Endodermal cell (in vitro differentiated cells): ENCODE measurements at regions not wholly inside any gene's neighbourhood (a gene's known extent, or its start where the extent isn't known, plus 50 kb on each side); places are given as distances from the start of the nearest gene placed in this dataset.

Experiments used
- DNase-seq: peaks from one replicate; pipeline ENCODE4 v3.0.0-alpha.2; 2017
- H3K27ac ChIP-seq: 2 replicates; pipeline ENCODE4 v1.5.1; 2013; ENCODE audit warnings: mild to moderate bottlenecking, low read depth, low read length, moderate library complexity
- H3K27me3 ChIP-seq: 2 replicates; pipeline ENCODE4 v1.6.1; 2013; ENCODE audit warnings: mild to moderate bottlenecking, low read length, moderate library complexity; ENCODE audit not compliant: insufficient read depth, control insufficient read depth, poor library complexity, severe bottlenecking
- H3K36me3 ChIP-seq: 2 replicates; pipeline ENCODE4 v1.7.0; 2013; ENCODE audit warnings: mild to moderate bottlenecking, low read length, moderate library complexity; ENCODE audit not compliant: control insufficient read depth, insufficient read depth
- H3K4me1 ChIP-seq: one replicate; pipeline ENCODE4 v1.7.0; 2013; ENCODE audit warnings: low read length; ENCODE audit not compliant: control insufficient read depth, insufficient read depth
- H3K4me3 ChIP-seq: 2 replicates; pipeline ENCODE4 v1.5.1; 2013; ENCODE audit warnings: mild to moderate bottlenecking, low read length, moderate library complexity
- H3K9ac ChIP-seq: 2 replicates; pipeline ENCODE4 v1.6.1; 2013; ENCODE audit warnings: mild to moderate bottlenecking, low read length, moderate library complexity; ENCODE audit not compliant: poor library complexity, severe bottlenecking; ENCODE audit errors: extremely low read depth
- H3K9me3 ChIP-seq: 2 replicates; pipeline ENCODE4 v1.6.1; 2013; ENCODE audit warnings: mild to moderate bottlenecking, low read length, moderate library complexity; ENCODE audit not compliant: control insufficient read depth
- H3K27ac Mint-ChIP-seq: 2 replicates; pipeline ENCODE4 v1.8.0; 2020; ENCODE audit warnings: mixed read lengths
- H3K27me3 Mint-ChIP-seq: 2 replicates; pipeline ENCODE4 v1.8.0; 2021; ENCODE audit warnings: mild to moderate bottlenecking, mixed read lengths; ENCODE audit not compliant: insufficient read depth
- H3K36me3 Mint-ChIP-seq: 2 replicates; pipeline ENCODE4 v1.8.0; 2020; ENCODE audit warnings: low read depth, mixed read lengths
- H3K4me1 Mint-ChIP-seq: 2 replicates; pipeline ENCODE4 v1.8.0; 2020; ENCODE audit warnings: mixed read lengths
- H3K4me3 Mint-ChIP-seq: 2 replicates; pipeline ENCODE4 v1.8.0; 2020; ENCODE audit warnings: mild to moderate bottlenecking, moderate library complexity, mixed read lengths
- H3K9me3 Mint-ChIP-seq: 2 replicates; pipeline ENCODE4 v1.8.0; 2020; ENCODE audit warnings: mild to moderate bottlenecking, mixed read lengths
- WGBS, 2 experiments: methylation state at CpG; one replicate each; pipeline versions ENCODE4 v1.1.5 to v1.1.7; 2013; ENCODE audit warnings: missing lambda C conversion rate in 2 of 2, mixed read lengths in 1 of 2; ENCODE audit not compliant: insufficient coverage in 1 of 2, insufficient read length in 1 of 2; 5-methylcytosine and 5-hydroxymethylcytosine counted together
- TF ChIP-seq, protein P1 (sequence below): fragments of 200-600 bp; sonication (generic); conservative IDR thresholded peaks from 2 replicates; pipeline ENCODE4 v1.5.0; 2021; ENCODE audit warnings: antibody characterized with exemption, mild to moderate bottlenecking

DNA sequence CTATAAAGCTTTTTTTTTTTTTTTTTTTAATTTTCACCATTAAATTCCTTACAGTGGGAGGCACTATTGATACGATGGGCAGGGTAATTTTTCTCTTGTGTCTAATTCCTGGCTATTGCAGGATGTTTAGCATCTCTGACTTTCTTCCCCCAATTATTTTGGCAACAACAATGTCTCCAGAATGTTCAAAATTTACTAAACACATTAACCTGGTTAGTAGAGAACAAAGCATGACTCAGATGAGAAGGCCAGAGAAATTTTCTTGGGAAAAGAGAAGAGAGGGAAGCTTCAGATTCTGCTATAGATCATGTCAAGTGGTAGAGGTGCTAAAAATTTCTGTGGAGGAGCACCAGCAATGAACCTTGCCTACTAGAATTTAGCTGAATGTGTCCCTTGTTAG lies 171.5 kb upstream of the PRICKLE1 start:
- no peak overlapping the region for H3K4me3 ChIP-seq
- no peaks in the 10 kb centered on the region for H3K9me3 ChIP-seq
- WGBS, 2 experiments: no CpG with 5 or more reads among the region's 1 CpG
- no peak overlapping the region for H3K9ac ChIP-seq
- no peak for DNase-seq
- Mint-ChIP-seq H3K9me3 (no peaks in the 10 kb centered on the region), H3K27me3 (peaks cover 9% of the 10 kb centered on the region), H3K4me1 (peaks cover 16% of the 10 kb centered on the region), H3K4me3 (no peak overlapping the region), H3K36me3 (no peaks in the 10 kb centered on the region), H3K27ac (no peak overlapping the region)
- TF ChIP-seq, protein P1, sequence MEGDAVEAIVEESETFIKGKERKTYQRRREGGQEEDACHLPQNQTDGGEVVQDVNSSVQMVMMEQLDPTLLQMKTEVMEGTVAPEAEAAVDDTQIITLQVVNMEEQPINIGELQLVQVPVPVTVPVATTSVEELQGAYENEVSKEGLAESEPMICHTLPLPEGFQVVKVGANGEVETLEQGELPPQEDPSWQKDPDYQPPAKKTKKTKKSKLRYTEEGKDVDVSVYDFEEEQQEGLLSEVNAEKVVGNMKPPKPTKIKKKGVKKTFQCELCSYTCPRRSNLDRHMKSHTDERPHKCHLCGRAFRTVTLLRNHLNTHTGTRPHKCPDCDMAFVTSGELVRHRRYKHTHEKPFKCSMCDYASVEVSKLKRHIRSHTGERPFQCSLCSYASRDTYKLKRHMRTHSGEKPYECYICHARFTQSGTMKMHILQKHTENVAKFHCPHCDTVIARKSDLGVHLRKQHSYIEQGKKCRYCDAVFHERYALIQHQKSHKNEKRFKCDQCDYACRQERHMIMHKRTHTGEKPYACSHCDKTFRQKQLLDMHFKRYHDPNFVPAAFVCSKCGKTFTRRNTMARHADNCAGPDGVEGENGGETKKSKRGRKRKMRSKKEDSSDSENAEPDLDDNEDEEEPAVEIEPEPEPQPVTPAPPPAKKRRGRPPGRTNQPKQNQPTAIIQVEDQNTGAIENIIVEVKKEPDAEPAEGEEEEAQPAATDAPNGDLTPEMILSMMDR: no peak
- H3K27me3 ChIP-seq: no peaks in the 10 kb centered on the region
- no peak overlapping the region for H3K27ac ChIP-seq
- peaks cover 3% of the 10 kb centered on the region for H3K4me1 ChIP-seq
- no peaks in the 10 kb centered on the region for H3K36me3 ChIP-seq

DNA sequence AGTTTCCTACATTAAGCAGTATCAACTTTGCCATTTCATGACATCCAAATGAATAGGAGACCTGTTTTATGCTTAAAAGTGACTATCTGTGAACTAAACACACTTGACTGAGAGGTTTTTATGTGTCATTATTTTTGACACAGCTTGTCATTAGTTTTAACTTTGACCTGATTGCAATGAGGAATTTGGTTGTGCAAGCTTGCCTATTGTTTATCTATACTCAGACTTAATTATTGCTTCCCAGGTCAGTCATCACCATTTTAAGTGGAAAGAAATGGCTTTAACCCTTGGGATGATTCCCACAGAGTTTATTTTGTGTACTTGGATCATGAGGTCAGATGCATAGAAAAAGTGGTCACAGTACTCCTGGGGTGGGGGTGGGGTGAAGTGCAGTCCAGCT lies 171.0 kb upstream of the PRICKLE1 start:
- TF ChIP-seq, protein P1: no peak
- Histone ChIP-seq H3K4me3 (no peak overlapping the region), H3K27ac (no peak overlapping the region), H3K9ac (no peak overlapping the region), H3K36me3 (no peaks in the 10 kb centered on the region), H3K9me3 (no peaks in the 10 kb centered on the region), H3K27me3 (no peaks in the 10 kb centered on the region), H3K4me1 (peaks cover 3% of the 10 kb centered on the region)
- peaks cover 9% of the 10 kb centered on the region for H3K27me3 Mint-ChIP-seq
- no peak overlapping the region for H3K27ac Mint-ChIP-seq
- DNase-seq: no peak
- no peak overlapping the region for H3K4me3 Mint-ChIP-seq
- H3K9me3 Mint-ChIP-seq: peaks cover 3% of the 10 kb centered on the region
- peaks cover 16% of the 10 kb centered on the region for H3K4me1 Mint-ChIP-seq
- no peaks in the 10 kb centered on the region for H3K36me3 Mint-ChIP-seq

DNA sequence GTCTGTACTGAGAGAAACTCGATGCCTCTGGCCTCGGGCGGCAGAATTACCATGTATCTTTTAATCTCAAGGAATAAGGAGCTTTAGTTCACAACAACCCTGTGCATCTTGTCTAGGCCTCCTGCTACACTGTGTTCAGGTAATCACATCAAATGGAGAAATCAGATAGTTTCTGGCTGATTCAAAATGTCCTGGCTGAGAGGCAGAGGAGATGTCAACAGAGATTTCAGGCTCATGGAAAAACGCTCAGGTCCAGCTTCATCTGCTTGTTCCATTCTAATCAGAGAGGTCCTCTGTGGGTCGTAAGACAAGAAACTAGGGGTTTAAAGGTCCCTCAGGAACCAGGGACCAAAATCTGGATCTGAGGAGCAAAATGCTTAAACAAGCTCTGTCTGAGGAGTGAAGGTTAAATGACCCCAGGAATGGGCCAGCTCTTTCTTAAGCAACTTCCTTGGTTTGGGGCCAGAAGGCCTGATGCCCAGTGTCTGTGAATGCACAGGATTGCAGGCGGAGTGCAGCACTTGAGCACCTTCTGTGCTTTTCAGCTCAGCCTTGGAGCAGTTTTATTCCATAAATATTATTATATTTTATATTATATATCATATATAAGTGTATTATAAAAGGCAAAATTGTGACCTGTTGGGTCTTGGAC lies 170.2 kb upstream of the PRICKLE1 start:
- Mint-ChIP-seq H3K36me3 (no peaks in the 10 kb centered on the region), H3K27ac (no peak overlapping the region), H3K9me3 (peaks cover 6% of the 10 kb centered on the region), H3K4me3 (no peak overlapping the region), H3K4me1 (peaks cover 16% of the 10 kb centered on the region), H3K27me3 (peaks cover 9% of the 10 kb centered on the region)
- TF ChIP-seq, protein P1: no peak
- H3K27ac ChIP-seq: no peak overlapping the region
- no peaks in the 10 kb centered on the region for H3K9me3 ChIP-seq
- peaks cover 3% of the 10 kb centered on the region for H3K4me1 ChIP-seq
- WGBS, 2 experiments: 88% methylated on average over 5 to 6 of the region's 6 CpGs
- H3K36me3 ChIP-seq: no peaks in the 10 kb centered on the region
- H3K9ac ChIP-seq: no peak overlapping the region
- H3K27me3 ChIP-seq: no peaks in the 10 kb centered on the region
- H3K4me3 ChIP-seq: no peak overlapping the region
- no peak for DNase-seq
